ENCODE measurements at regions not wholly inside any gene's neighbourhood (a gene's known extent, or its start where the extent isn't known, plus 50 kb on each side); places are given as distances from the start of the nearest gene placed in this dataset.

DNA sequence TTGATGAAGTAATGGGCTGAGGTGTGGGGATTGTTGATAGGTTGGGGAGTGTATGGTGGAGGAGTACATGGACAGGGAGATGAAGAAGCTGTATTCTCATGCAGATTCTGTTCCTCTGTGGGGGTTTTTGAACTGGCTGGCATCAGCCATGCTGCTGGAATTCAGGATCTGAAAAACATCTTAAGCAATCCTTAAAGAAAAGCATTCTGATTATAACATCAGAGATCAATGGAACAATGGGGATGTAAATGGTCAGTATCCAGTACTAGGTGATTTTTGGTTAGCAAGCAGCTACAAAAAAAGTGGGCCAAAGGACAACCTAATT is 247.5 kb upstream of the GALNT17 start:
- DNase-seq (ENCODE audit: low read depth) = no peak
- no peak overlapping the region for H3K4me3 ChIP-seq (ENCODE audit: low read depth, low read length)
- TF ChIP-seq MYC (IDR thresholded peaks at IDR 0.05; ENCODE audit: low read depth, low read length) = no peak
- TF ChIP-seq POLR2A (IDR thresholded peaks at IDR 0.05; ENCODE audit: extremely low read depth, insufficient read length) = no peak

DNA sequence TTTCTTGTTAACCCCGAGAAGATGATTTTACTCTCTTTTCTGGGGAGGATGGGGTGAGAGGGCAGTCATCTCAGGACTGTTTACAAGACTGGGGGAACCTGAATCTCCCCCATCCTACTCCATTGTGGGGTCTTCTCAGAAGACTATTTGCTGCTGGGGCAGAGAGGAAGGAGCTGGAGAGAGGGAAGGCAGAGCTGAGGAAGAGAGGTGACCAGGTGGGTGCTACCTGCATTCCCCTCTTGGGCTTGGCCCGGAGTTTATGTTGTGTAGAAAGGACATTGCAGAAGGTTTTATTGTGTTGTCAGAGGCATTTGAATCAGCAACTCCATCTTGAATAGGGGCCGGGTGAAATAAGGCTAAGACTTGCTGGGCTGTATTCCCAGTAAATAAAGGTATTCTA is 247.1 kb upstream of the GALNT17 start:
- H3K4me3 ChIP-seq (ENCODE audit: low read depth, low read length) = no peak overlapping the region
- DNase-seq (ENCODE audit: low read depth) = no peak
- no peak for TF ChIP-seq CTCF (IDR thresholded peaks at IDR 0.05; ENCODE audit: low read depth, low read length)

- H3K4me3 ChIP-seq (ENCODE audit: low read depth, low read length) = no peak overlapping the region
- DNase-seq (ENCODE audit: low read depth) = no peak
These were observed 245.4 kb upstream of the GALNT17 start for GRCh38 chr7:70886547-70886946.

GRCh38 chr7:70887186-70887585 is 244.8 kb upstream of the GALNT17 start:
- no peak for DNase-seq (ENCODE audit: low read depth)
- TF ChIP-seq POLR2A (IDR thresholded peaks at IDR 0.05; ENCODE audit: extremely low read depth, insufficient read length) (no peak), CTCF (IDR thresholded peaks at IDR 0.05; ENCODE audit: low read depth, low read length) (no peak), MYC (IDR thresholded peaks at IDR 0.05; ENCODE audit: low read depth, low read length) (no peak)
- TF ChIP-seq, protein P1, sequence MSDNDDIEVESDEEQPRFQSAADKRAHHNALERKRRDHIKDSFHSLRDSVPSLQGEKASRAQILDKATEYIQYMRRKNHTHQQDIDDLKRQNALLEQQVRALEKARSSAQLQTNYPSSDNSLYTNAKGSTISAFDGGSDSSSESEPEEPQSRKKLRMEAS (IDR thresholded peaks at IDR 0.05; ENCODE audit: low read depth, low read length) = no peak
- H3K4me3 ChIP-seq (ENCODE audit: low read depth, low read length) = no peak overlapping the region

More at GRCh38 chr7:70886547-70886946, 245.4 kb upstream of the GALNT17 start:
- no peak for TF ChIP-seq MYC (IDR thresholded peaks at IDR 0.05; ENCODE audit: low read depth, low read length)
- no peak for TF ChIP-seq CTCF (IDR thresholded peaks at IDR 0.05; ENCODE audit: low read depth, low read length)
- TF ChIP-seq POLR2A (IDR thresholded peaks at IDR 0.05; ENCODE audit: extremely low read depth, insufficient read length) = no peak
- TF ChIP-seq, protein P1 (IDR thresholded peaks at IDR 0.05; ENCODE audit: low read depth, low read length) = no peak

- no peak for DNase-seq (ENCODE audit: low read depth)
- TF ChIP-seq, protein P1 (IDR thresholded peaks at IDR 0.05; ENCODE audit: low read depth, low read length) = no peak
- no peak for TF ChIP-seq MYC (IDR thresholded peaks at IDR 0.05; ENCODE audit: low read depth, low read length)
- no peak for TF ChIP-seq POLR2A (IDR thresholded peaks at IDR 0.05; ENCODE audit: extremely low read depth, insufficient read length)
- no peak for TF ChIP-seq CTCF (IDR thresholded peaks at IDR 0.05; ENCODE audit: low read depth, low read length)
- H3K4me3 ChIP-seq (ENCODE audit: low read depth, low read length) = no peak overlapping the region
These were observed 241.6 kb upstream of the GALNT17 start for GRCh38 chr7:70890147-70890969.

- DNase-seq (ENCODE audit: low read depth) = no peak
- H3K4me3 ChIP-seq (ENCODE audit: low read depth, low read length) = no peak overlapping the region
- TF ChIP-seq CTCF (IDR thresholded peaks at IDR 0.05; ENCODE audit: low read depth, low read length) (no peak), MYC (IDR thresholded peaks at IDR 0.05; ENCODE audit: low read depth, low read length) (no peak), POLR2A (IDR thresholded peaks at IDR 0.05; ENCODE audit: extremely low read depth, insufficient read length) (no peak)
- TF ChIP-seq, protein P1 (IDR thresholded peaks at IDR 0.05; ENCODE audit: low read depth, low read length) = no peak
These were observed 238.5 kb upstream of the GALNT17 start for GRCh38 chr7:70893422-70893821.
